Glutamatergic neuron (in vitro differentiated cells): ENCODE measurements at regions not wholly inside any gene's neighbourhood (a gene's known extent, or its start where the extent isn't known, plus 50 kb on each side); places are given as distances from the start of the nearest gene placed in this dataset.

ENCODE experiments used
- DNase-seq: peaks from one replicate; pipeline ENCODE4 v3.0.0; 2022
- H3K27ac Mint-ChIP-seq: one replicate; pipeline ENCODE4 v1.8.0; 2020; ENCODE audit warnings: mild to moderate bottlenecking, mixed read lengths, inconsistent platforms; ENCODE audit not compliant: unreplicated experiment
- H3K27me3 Mint-ChIP-seq: one replicate; pipeline ENCODE4 v1.8.0; 2020; ENCODE audit warnings: mild to moderate bottlenecking, moderate library complexity, mixed read lengths, inconsistent platforms; ENCODE audit not compliant: unreplicated experiment
- H3K36me3 Mint-ChIP-seq: one replicate; pipeline ENCODE4 v1.8.0; 2020; ENCODE audit warnings: mild to moderate bottlenecking, mixed read lengths, inconsistent platforms; ENCODE audit not compliant: unreplicated experiment
- H3K4me1 Mint-ChIP-seq: one replicate; pipeline ENCODE4 v1.8.0; 2020; ENCODE audit warnings: mild to moderate bottlenecking, low read depth, mixed read lengths, inconsistent platforms; ENCODE audit not compliant: unreplicated experiment
- H3K4me3 Mint-ChIP-seq: one replicate; pipeline ENCODE4 v1.8.0; 2020; ENCODE audit warnings: mild to moderate bottlenecking, mixed read lengths, inconsistent platforms; ENCODE audit not compliant: unreplicated experiment
- H3K9me3 Mint-ChIP-seq: one replicate; pipeline ENCODE4 v1.8.0; 2020; ENCODE audit warnings: mild to moderate bottlenecking, moderate library complexity, mixed read lengths, inconsistent platforms; ENCODE audit not compliant: unreplicated experiment
- TF ChIP-seq, protein P1 (sequence below): fragments of 200-600 bp; sonication (generic); IDR thresholded peaks from one replicate; pipeline ENCODE4 v1.5.0; 2021; ENCODE audit not compliant: partially characterized antibody, unreplicated experiment

DNA sequence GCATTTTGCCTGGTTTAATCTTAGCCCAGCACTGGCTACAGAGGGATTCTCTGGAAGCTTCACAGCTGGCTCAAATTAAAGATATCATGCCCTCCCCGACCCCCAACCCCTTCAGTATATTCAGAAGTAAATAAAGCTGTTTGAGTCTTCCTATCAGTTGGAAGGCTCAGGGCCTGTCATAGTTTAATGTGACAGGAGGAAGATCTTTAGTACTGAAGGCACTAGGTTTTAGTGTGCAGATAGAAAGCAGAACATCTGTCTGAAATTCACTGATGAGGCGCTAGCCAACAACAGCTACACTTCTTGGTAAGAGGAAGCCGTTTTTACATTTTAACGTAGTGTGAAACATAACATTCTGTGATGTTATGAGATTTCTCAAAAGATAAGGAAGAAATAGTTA, 969.1 kb upstream of the CDH2 start:
- TF ChIP-seq, protein P1, sequence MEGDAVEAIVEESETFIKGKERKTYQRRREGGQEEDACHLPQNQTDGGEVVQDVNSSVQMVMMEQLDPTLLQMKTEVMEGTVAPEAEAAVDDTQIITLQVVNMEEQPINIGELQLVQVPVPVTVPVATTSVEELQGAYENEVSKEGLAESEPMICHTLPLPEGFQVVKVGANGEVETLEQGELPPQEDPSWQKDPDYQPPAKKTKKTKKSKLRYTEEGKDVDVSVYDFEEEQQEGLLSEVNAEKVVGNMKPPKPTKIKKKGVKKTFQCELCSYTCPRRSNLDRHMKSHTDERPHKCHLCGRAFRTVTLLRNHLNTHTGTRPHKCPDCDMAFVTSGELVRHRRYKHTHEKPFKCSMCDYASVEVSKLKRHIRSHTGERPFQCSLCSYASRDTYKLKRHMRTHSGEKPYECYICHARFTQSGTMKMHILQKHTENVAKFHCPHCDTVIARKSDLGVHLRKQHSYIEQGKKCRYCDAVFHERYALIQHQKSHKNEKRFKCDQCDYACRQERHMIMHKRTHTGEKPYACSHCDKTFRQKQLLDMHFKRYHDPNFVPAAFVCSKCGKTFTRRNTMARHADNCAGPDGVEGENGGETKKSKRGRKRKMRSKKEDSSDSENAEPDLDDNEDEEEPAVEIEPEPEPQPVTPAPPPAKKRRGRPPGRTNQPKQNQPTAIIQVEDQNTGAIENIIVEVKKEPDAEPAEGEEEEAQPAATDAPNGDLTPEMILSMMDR = no peak
- Mint-ChIP-seq H3K4me1 (no peaks in the 10 kb centered on the region), H3K4me3 (no peak overlapping the region), H3K27ac (no peak overlapping the region), H3K9me3 (no peaks in the 10 kb centered on the region), H3K27me3 (no peaks in the 10 kb centered on the region), H3K36me3 (no peaks in the 10 kb centered on the region)
- DNase-seq = no peak

DNA sequence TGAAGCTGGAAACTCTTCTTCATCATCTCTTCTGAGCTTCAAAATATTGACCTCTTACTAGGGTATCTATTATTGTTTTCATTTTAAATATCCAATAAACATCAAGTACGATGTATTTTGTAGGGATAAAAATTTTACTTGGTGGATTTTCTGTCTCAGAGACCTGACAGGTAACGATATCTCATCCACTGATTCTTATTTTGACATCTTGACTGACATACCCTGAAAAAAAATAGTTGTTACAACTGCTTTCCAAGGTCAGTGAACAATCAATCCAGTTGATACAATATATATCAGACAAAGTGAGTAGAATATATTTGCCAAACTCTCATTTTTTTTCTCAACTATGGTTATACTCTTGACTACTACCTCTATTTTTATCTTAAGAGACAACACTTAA, 963.7 kb upstream of the CDH2 start:
- Mint-ChIP-seq H3K4me1 (no peaks in the 10 kb centered on the region), H3K36me3 (no peaks in the 10 kb centered on the region), H3K9me3 (no peaks in the 10 kb centered on the region), H3K27ac (no peak overlapping the region), H3K27me3 (no peaks in the 10 kb centered on the region), H3K4me3 (no peak overlapping the region)
- TF ChIP-seq, protein P1 = no peak
- DNase-seq = no peak

DNA sequence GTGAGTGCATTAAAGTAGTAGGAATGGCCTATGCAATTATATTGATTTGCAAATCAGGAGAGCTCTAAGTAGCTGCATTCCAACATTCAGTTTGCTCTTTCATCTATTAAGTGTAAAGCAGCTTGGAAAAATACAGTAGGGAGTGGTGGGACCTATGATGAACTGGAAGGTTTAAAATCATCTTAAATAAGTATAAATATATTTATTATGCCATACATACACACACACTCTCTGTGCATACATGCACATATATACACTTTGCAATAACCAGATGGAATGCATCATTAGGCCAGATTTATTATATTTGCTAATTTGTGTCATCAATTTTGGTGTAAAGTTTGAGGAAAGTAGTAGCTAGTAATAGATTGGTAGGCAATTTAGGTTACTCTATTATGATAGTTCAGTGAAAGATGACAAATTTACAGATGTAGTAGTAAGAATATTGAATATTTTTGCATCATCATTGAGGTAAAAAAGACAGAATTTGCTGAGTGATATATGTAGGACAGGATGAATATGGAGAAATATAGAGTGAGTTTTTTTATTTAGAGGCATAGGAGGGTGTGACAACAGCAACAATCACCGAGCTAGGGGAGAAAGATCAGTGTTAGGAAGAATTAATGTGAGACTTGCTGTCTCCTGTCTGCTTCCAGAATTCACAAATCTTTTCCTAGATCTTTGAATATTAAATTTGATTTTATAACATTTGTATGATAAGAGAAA, 961.0 kb upstream of the CDH2 start:
- Mint-ChIP-seq H3K9me3 (no peaks in the 10 kb centered on the region), H3K36me3 (no peaks in the 10 kb centered on the region), H3K27me3 (no peaks in the 10 kb centered on the region), H3K4me3 (no peak overlapping the region), H3K4me1 (no peaks in the 10 kb centered on the region), H3K27ac (no peak overlapping the region)
- TF ChIP-seq, protein P1 = no peak
- no peak for DNase-seq

DNA sequence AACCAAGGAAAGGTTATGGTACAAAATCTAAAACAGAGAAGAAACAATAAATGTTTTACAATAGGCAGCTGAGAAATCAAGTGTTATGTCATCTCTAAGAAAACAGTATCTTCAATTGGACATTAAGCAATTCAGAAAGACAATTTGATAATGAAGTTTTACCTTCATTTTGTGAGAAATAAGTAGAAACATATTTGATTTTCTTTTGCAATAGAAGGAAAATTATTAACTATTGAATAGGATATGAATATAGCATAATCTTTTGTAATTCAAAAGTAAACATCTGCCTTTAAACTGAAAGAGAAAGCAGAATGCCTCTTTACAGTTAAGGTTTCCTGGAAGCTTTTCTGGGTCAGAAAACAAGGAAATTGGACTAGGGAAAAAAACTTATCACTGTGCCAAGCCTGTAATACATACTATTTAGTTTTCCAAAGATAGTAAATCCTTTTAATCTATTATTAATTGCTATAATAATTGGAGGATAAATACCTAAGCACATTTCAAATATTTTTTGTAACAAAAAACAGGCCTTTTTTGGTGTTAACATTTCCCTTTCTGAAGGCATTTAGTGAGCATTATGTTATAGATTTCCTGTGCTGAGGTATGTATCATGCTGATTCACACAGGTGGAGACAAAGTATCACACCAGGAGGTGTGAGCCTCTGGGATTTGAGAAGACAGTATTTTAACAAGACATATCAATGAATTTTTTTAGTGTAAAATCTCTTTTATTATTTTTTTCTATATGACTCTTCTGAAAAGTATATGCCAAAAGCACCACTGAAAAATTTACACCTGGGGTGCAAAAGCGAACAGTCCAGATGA, 947.0 kb upstream of the CDH2 start:
- Mint-ChIP-seq H3K27me3 (no peaks in the 10 kb centered on the region), H3K36me3 (no peaks in the 10 kb centered on the region), H3K9me3 (no peaks in the 10 kb centered on the region), H3K4me1 (no peaks in the 10 kb centered on the region), H3K4me3 (no peak overlapping the region), H3K27ac (no peak overlapping the region)
- TF ChIP-seq, protein P1 = no peak
- no peak for DNase-seq

DNA sequence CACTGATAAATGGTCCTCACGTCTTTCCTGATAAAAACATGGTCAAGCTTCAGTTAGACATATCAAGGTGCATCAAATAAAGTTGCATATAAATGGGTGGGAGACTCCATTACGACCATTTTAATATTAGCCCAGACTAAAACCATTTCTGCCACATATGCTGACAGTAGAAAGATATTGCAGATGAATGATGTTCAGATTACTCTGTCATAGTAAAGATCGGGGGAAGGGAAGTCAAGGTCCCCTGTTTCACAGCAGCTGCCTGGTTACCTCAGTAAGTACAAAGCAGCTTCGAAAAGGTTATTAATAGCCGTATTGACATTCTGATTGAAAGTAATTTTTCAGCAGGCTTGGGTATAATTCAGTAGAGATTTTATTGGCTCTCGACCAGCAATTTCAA, 927.7 kb upstream of the CDH2 start:
- peaks cover 5% of the 10 kb centered on the region for H3K27me3 Mint-ChIP-seq
- no peak for DNase-seq
- TF ChIP-seq, protein P1 = no peak
- H3K27ac Mint-ChIP-seq = no peak overlapping the region
- no peak overlapping the region for H3K4me3 Mint-ChIP-seq
- no peaks in the 10 kb centered on the region for H3K9me3 Mint-ChIP-seq
- no peaks in the 10 kb centered on the region for H3K36me3 Mint-ChIP-seq
- H3K4me1 Mint-ChIP-seq = no peaks in the 10 kb centered on the region
